Kidney (tissue), 13 donors: ENCODE measurements at regions not wholly inside any gene's neighbourhood (a gene's known extent, or its start where the extent isn't known, plus 50 kb on each side); places are given as distances from the start of the nearest gene placed in this dataset.

ENCODE experiments used
- DNase-seq, 5 donors: peaks; one replicate each; pipeline ENCODE4 v3.0.0-alpha.2; 2013 to 2020
- FAIRE-seq: peaks from 2 replicates; lab custom pipeline; 2012; peaks lifted over from hg19 to GRCh38; lab: Jason Lieb, UNC
- H3K27ac ChIP-seq, 2 donors: one replicate each; pipeline ENCODE4 v1.7.0; 2013; ENCODE audit warnings: low read depth in 2 of 2, low read length in 2 of 2, inconsistent platforms in 1 of 2
- H3K27me3 ChIP-seq: one replicate; pipeline ENCODE4 v1.7.1; 2013; ENCODE audit warnings: low read length, inconsistent platforms; ENCODE audit not compliant: control insufficient read depth, insufficient read depth
- H3K36me3 ChIP-seq, 3 donors: one replicate each; pipeline versions ENCODE4 v1.7.0 to v1.7.1; 2013; ENCODE audit warnings: low read length in 3 of 3, control low read depth in 1 of 3, inconsistent platforms in 1 of 3; ENCODE audit not compliant: insufficient read depth in 3 of 3, control insufficient read depth in 2 of 3
- H3K4me1 ChIP-seq, 3 donors: one replicate each; pipeline versions ENCODE4 v1.7.0 to v1.7.1; 2013; ENCODE audit warnings: low read length in 3 of 3, inconsistent platforms in 1 of 3, low read depth in 1 of 3; ENCODE audit not compliant: control insufficient read depth in 2 of 3, insufficient read depth in 2 of 3
- H3K4me3 ChIP-seq, 3 donors: one replicate each; pipeline versions ENCODE4 v1.7.0 to v1.8.1; 2013; ENCODE audit warnings: low read length in 3 of 3, control low read depth in 1 of 3, inconsistent platforms in 1 of 3
- H3K9ac ChIP-seq, 3 donors: one replicate each; pipeline versions ENCODE4 v1.7.0 to v1.7.1; 2013; ENCODE audit warnings: low read length in 3 of 3, control low read depth in 1 of 3, inconsistent platforms in 1 of 3
- H3K9me3 ChIP-seq, 3 donors: one replicate each; pipeline versions ENCODE4 v1.7.0 to v1.7.1; 2013; ENCODE audit warnings: low read length in 3 of 3, control low read depth in 1 of 3, inconsistent platforms in 1 of 3; ENCODE audit not compliant: control insufficient read depth in 2 of 3, insufficient read depth in 1 of 3
- intact Hi-C: fragments of 100-400 bp; cut with DNase I; formaldehyde crosslinking; loops from one replicate; pipeline ENCODE4 v1.11.1; 2022
- TF ChIP-seq, protein P1 (sequence below): IDR thresholded peaks from 3 replicates; pipeline ENCODE4 v1.5.1; 2012; ENCODE audit warnings: mild to moderate bottlenecking, moderate library complexity, borderline replicate concordance; ENCODE audit not compliant: insufficient read depth; ENCODE audit errors: extremely low read depth
- donor health status: control.
- donor health status: control.
- donor health status: control.
- donor health status: control.
- donor health status: control.
- donor health status: DM: yes; HTN: yes; CAD: no.
- donor health status: Normal renal cell carcinoma (clear cell type).

DNA sequence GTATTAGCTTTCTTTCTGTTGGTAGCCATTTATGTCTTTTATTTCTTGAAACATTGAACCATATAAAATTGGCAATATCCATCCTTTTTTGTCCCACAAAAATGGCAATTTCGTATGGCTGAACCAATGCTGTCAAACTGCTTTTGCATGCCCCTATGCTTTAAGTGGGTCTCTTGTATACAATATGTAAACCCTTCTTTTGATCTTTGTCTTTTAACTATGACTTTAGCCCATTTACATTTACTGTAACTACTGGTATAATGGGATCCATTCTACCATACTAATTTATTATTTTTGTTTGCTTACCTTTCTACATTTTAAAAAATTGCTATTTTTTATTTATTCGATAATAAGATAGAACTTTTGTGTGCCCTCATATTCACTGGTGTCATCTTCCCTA, 93.4 kb downstream of the TENT4A start:
- FAIRE-seq (no peak), DNase-seq (no peak)
- Histone ChIP-seq H3K4me1 (no peaks in the 10 kb centered on the region), H3K27ac (no peak overlapping the region), H3K9me3 (peaks cover 0 to 6% (median 0%) of the 10 kb centered on the region in 3 donors), H3K27me3 (no peaks in the 10 kb centered on the region), H3K9ac (no peak overlapping the region), H3K4me3 (no peak overlapping the region), H3K36me3 (no peaks in the 10 kb centered on the region)
- TF ChIP-seq, protein P1, sequence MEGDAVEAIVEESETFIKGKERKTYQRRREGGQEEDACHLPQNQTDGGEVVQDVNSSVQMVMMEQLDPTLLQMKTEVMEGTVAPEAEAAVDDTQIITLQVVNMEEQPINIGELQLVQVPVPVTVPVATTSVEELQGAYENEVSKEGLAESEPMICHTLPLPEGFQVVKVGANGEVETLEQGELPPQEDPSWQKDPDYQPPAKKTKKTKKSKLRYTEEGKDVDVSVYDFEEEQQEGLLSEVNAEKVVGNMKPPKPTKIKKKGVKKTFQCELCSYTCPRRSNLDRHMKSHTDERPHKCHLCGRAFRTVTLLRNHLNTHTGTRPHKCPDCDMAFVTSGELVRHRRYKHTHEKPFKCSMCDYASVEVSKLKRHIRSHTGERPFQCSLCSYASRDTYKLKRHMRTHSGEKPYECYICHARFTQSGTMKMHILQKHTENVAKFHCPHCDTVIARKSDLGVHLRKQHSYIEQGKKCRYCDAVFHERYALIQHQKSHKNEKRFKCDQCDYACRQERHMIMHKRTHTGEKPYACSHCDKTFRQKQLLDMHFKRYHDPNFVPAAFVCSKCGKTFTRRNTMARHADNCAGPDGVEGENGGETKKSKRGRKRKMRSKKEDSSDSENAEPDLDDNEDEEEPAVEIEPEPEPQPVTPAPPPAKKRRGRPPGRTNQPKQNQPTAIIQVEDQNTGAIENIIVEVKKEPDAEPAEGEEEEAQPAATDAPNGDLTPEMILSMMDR = no peak
- intact Hi-C loops = no loop called here

DNA sequence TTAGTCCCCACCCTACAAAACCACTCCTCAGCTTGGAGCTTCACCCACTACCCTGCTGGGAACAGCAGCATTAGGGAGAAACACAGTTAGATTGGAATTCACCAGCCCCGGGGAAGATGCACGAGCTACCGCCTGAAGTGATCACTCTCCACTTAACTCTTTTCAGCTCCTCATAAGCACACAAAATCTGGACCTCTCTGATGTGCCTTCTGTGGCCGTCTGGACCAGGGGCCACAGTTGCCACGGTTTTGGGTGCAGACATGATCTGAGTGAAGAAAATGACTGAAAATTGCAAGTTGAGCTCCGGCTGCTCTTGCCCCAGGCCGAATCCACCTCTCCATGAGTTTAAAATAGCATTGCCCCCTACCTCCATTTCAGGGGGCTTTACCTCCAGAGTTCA, 95.2 kb downstream of the TENT4A start:
- intact Hi-C loops = no loop called here
- no peaks in the 10 kb centered on the region for H3K36me3 ChIP-seq
- no peak overlapping the region for H3K27ac ChIP-seq
- H3K4me3 ChIP-seq = no peak overlapping the region
- H3K27me3 ChIP-seq = no peaks in the 10 kb centered on the region
- H3K9me3 ChIP-seq = peaks cover 0 to 6% (median 0%) of the 10 kb centered on the region in 3 donors
- FAIRE-seq (no peak), DNase-seq (no peak)
- TF ChIP-seq, protein P1 = no peak
- no peaks in the 10 kb centered on the region for H3K4me1 ChIP-seq
- H3K9ac ChIP-seq = no peak overlapping the region

DNA sequence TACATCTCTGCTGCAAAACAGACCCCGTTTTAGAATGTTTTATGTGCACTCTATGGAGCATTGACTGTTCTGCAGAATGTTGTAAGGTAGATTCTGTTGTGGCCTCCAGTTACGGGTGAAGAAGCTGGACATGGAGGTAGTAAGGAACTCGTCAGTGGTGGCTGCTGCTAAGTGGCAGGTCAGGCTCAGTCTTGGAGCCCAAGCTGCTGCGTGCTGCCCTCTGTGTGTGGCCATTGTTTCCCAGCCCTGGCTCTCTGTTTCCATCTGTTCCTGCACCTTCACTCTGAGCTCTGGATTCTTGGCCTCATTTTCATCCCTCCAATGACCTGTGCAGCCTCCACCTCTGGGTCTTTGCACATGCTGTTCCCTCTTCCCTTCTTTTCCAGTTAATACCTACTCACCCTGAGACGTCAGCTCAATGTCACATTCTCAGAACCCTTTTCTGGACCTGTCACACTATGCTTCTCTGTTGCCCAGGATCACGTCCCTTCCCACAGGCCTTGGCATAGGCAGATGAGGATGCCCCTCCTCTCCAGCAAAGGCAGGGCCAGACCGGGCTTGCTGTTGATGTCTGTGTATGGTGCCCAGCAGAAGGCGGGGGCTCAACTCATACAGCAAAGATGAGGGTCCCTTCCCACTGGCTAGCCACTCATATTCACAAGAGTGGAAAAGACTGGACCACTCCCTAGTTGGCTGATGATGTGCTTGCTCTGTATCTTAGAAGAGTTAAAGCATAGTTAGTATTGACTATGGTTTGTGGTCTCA, 97.6 kb downstream of the TENT4A start:
- Histone ChIP-seq H3K27ac (no peak overlapping the region), H3K27me3 (no peaks in the 10 kb centered on the region), H3K36me3 (no peaks in the 10 kb centered on the region), H3K9ac (no peak overlapping the region), H3K9me3 (peaks cover 0 to 6% (median 0%) of the 10 kb centered on the region in 3 donors), H3K4me1 (no peaks in the 10 kb centered on the region), H3K4me3 (no peak overlapping the region)
- no peak for DNase-seq
- FAIRE-seq = no peak
- TF ChIP-seq, protein P1 = no peak
- intact Hi-C loops = no loop called here
